OCI-LY1 (cell line): ENCODE measurements at regions not wholly inside any gene's neighbourhood (a gene's known extent, or its start where the extent isn't known, plus 50 kb on each side); places are given as distances from the start of the nearest gene placed in this dataset.

ENCODE experiments used
- EZH2 ChIP-seq: fragments of 200-600 bp; sonication (generic), shearing (Covaris generic); IDR thresholded peaks from 2 replicates; pipeline ENCODE4 v1.8.0; 2017; ENCODE audit warnings: borderline replicate concordance, mixed run types, mild to moderate bottlenecking, antibody characterized with exemption, low read length, moderate library complexity, mixed read lengths
- TF ChIP-seq, protein P1 (sequence below): fragments of 200-600 bp; sonication (generic), shearing (Covaris generic); IDR thresholded peaks from 2 replicates; pipeline ENCODE4 v1.5.1; 2017; ENCODE audit warnings: mild to moderate bottlenecking, antibody characterized with exemption, low read length, moderate library complexity, mixed read lengths

GRCh38 chr6:16044211-16044643, 84.7 kb upstream of the MYLIP start:
- TF ChIP-seq, protein P1, sequence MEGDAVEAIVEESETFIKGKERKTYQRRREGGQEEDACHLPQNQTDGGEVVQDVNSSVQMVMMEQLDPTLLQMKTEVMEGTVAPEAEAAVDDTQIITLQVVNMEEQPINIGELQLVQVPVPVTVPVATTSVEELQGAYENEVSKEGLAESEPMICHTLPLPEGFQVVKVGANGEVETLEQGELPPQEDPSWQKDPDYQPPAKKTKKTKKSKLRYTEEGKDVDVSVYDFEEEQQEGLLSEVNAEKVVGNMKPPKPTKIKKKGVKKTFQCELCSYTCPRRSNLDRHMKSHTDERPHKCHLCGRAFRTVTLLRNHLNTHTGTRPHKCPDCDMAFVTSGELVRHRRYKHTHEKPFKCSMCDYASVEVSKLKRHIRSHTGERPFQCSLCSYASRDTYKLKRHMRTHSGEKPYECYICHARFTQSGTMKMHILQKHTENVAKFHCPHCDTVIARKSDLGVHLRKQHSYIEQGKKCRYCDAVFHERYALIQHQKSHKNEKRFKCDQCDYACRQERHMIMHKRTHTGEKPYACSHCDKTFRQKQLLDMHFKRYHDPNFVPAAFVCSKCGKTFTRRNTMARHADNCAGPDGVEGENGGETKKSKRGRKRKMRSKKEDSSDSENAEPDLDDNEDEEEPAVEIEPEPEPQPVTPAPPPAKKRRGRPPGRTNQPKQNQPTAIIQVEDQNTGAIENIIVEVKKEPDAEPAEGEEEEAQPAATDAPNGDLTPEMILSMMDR: no peak
- TF ChIP-seq EZH2: no peak
